MM.1S (cell line): ENCODE measurements at regions not wholly inside any gene's neighbourhood (a gene's known extent, or its start where the extent isn't known, plus 50 kb on each side); places are given as distances from the start of the nearest gene placed in this dataset.

ENCODE experiments used
- CTCF ChIP-seq: fragments of 300-600 bp; sonication (generic); IDR thresholded peaks from 2 replicates; pipeline ENCODE4 v1.5.1; 2016; ENCODE audit warnings: antibody characterized with exemption, low read length, mixed read lengths
- EZH2phosphoT487 ChIP-seq: fragments of 300-600 bp; sonication (generic); IDR thresholded peaks from 2 replicates; pipeline ENCODE4 v1.6.1; 2018; ENCODE audit warnings: antibody characterized with exemption, low read length

DNA sequence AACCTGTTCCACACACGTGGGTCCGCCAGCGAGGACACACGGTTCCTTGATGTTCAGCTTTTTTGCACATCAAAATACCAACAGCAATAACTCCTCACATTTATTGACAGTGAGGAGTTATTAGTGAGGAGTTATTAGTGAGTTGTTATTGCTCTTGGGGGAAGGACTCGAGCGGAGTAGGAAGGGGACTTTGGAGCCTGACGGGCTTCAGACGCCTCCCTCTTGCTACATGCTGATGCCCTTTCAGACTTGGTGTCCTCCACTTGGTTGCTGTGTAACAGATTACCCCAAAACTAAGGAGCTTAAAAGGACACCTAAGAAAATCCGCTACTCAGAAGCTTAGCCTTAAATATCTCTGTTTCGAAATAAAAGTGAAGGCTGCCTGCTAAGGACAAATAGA, 181.9 kb upstream of the MSX2 start:
- no peak for TF ChIP-seq CTCF
- TF ChIP-seq EZH2phosphoT487: no peak
